ELF-1 (cell line): ENCODE measurements at regions not wholly inside any gene's neighbourhood (a gene's known extent, or its start where the extent isn't known, plus 50 kb on each side); places are given as distances from the start of the nearest gene placed in this dataset.

Experiments used
- DNase-seq: peaks from one replicate; pipeline ENCODE4 v3.0.0-alpha.2; 2016; ENCODE audit warnings: low read depth, low spot score

GRCh38 chr12:107891967-107892366 lies 117.5 kb downstream of the ASCL4 start:
- DNase-seq = no peak

DNA sequence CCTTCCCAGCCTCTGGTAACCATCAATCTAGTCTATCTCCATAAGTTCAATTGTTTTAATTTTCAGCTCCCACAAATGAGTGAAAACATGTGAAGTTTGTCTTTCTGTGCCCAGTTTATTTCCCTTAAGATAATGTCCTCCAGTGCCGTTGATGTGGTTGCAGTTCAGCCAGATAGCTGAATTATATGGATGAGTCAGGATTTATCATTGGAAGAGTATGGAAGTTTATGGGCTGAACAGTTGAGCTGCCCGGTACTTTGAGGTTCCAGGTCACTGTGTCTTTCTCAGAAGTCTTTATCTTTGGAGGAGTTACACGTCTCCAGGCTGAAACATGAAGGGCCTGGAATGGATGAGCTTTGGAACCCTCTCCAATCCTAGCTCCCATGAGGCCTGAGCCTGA lies 120.1 kb downstream of the ASCL4 start:
- no peak for DNase-seq

GRCh38 chr12:107895966-107896365 lies 121.5 kb downstream of the ASCL4 start:
- no peak for DNase-seq

DNA sequence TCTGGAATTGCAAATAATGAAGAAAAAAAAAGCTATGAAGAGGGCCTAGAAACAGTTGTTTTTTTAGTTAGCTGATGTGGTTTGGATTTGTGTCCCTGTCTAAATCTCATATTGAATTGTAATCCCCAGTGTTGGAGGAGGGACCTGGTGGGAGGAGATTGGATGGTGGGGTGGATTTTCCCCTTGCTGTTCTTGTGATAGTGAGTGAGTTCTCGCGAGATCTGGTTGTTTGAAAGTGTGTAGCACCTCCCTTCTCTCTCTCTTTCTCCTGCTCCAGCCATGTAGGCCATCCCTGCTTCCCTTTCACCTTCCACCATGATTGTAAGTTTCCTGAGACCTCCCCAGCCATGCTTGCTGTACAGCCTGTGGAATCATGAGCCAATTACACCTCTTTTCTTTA lies 126.1 kb downstream of the ASCL4 start:
- no peak for DNase-seq

DNA sequence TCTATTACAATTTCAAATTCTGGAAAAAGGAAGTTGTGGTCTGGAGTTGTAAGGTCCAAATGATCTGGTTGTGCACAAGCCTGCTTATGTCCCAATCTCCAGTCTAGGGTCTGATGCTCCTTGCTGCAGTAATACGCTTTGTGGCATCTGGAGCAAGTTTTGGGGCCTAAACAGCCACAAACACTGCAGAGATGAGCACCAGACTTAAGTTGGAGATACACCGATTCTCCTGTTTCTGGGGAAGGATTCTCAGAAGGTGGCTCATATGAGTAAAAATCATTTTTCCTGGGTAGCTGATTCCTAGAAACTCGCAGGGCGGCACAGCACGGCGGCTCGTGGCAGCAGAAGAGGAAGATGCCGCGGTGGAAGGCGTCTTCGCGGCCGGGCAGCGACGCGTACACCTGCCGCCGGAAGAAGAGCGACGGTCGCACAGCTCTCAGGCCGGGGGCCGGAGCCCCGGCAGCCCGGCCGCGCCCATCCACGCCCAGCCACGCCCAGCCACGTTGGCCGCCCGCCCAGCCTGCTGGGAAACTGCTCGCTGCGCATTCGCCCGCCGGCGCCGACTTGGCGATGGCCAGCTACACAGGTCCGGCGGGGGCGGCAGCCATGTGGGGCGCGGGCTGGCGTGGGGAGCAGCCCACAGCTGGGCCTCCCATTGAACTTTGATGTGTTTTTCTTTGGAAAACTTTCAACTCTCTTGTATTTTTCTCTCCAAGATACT lies 129.0 kb downstream of the ASCL4 start:
- DNase-seq = peak; percentile 77

GRCh38 chr12:107906707-107907106 lies 132.2 kb downstream of the ASCL4 start:
- DNase-seq = no peak

DNA sequence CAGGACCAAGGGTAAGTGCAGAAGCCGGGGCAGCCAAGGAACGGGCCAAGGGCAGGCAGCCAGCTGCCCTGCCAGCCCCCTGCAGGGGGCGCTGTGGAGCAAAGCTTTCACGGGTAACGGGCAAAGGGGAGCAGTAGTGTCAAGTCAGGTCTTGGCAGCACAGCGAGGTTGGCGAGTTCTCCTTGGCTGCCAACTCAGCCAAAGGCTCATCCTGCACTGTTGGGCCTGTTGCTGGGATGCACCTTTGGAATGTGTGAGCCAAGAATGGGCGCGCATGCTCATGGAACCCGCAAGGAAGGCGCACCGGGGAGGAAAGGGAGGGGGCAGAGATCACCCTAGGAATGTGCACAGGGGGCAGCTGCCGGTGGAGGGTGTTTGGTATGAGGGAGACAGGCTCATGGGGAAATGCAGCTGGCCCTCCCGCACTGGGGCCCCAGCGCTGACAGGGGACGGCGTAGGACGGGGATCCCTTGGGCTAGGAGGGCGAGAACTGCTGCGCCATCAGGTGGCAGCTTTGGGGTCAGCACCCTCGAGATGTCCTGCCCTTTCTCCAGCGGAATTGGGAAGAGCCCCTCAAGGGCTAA lies 138.0 kb downstream of the ASCL4 start:
- DNase-seq = peak; percentile 72

DNA sequence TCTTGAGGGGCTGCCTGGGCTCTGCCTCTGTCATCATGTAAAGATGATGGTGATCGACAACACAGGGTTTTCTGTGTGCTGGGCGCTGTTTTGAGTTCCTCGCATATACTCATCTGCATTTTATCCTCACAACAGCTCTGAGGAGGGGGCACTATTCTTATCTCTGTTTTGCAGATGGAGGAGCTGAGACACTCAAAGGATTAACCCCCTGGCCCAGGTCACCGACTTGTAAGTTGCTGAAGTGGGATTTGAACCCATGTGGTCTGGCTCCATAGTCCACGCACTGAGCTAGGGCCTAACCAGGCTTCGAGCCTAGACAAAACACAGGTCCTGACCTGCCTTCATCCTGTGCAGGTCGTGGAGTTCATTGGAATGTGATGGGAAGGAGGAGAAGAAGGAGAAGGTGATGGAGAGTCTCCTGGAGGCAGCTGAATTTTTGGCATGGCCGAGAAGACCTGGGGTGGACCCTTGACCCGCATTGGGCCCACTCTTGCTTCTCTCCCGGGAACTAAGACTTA lies 140.0 kb downstream of the ASCL4 start:
- no peak for DNase-seq

DNA sequence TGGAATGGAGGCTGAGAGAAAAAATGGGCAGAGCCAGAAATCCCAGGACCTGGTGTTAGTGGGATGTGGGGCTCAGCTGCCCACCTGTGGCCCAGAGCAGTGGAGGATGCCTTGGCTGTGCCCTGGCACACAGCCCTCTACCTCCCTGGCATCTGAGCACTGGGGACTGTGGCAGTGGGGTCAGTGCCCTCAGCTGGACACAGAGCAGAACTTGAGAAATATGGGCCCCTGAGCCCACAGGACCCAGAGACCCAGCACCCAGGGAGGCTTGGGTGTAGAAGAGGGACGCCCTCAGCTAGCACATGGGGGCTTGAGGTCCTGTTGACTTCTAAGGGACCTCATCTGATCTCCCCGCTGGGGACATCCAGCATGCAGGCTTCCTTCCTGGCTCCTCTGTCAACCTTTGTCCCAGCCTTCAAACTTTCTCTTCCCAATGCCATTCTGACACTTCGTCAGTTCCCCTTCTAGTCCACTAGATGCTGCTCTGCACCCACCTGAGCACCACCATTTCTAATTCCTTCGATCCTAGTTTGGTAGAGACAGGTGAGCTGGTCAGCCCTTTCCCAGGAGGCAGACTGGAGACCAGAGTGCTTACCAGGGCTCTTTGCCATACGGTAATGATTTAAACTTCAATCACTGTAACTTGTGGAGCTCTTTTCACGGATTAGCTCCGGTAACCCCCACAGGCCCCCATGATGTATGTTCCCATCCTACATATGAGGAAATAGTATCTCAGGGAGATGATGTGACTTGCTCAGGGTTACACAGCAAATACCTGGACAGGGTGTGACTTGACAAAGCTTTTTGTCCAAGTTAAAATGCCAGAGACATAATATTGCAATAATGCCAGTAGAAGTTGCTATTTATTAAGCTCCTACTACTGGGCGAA lies 143.7 kb downstream of the ASCL4 start:
- peak; percentile 35 for DNase-seq

GRCh38 chr12:107921062-107921461 lies 146.6 kb downstream of the ASCL4 start:
- DNase-seq = no peak

DNA sequence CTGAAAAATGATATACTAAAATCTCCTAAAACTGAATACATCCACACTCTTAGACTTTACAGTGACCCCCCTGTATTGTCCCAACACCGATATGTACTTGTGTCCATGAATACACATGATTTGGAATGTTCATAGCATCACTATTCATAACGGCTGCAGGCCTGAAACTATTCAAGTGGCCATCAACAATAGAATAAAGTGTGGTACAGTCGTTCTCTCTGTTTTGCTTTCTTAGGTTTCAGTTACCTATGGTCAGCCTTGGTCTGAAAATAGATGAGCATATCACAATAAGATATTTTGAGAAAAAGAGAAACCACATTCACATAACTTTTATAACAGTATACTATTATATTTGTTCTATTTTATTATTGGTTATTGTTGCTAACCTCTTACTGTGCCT lies 150.6 kb downstream of the ASCL4 start:
- DNase-seq = no peak

DNA sequence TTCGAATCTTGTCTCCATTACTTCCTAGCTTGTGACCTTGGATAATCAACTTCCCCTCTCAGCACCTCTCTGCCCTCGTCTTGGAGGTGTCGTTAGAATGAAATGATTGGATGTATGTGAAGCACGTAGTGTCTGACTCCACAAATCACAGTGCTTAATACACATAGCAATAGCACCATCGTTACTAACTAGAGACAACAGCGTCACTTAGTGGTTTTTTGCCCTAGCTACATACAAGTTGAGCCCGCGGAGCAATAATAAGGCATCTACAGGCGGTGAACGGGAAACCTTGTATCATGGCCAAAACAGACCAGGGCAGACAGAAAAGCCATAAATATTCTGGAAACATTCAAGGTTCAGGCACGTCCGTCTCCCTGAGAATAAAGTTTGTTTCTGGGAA lies 154.9 kb downstream of the ASCL4 start:
- DNase-seq = peak; percentile 16

DNA sequence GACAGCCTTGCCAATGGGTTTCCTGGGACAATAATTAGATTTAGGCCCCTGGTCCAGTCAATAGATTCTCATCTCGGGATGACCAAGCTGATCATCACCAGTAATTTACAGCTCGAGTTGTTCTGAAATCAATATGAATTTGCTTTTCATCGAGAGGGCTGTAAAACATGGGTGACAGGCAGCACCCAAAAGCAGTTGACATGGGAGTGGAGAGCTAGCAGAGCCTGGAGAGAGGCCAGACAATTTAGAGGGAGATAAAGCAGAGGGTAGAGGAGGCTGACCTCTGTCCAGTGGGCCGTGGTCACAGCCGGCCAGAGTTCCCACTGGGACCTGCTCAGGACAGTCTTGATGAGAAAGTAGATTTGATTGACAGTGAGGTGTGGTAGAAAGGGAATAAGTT lies 157.3 kb downstream of the ASCL4 start:
- no peak for DNase-seq

DNA sequence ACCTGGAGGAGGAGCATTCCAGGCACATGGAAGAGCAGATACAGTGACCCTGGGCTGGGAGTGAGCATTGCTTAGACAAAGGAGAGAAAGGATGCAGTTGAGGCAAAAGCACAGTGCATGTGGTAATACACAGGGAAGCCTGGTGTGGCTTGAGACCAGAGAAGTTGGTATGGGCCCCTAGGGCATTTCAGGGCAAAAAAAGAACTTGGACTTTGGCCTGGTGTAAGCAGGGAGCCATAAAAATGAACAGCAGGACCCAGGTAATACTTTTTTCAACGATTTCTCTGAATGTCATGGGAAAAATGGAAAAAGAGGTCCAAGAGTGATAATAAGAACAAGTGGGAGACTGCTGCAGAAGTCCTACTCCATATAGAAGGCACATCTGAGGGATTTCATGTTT lies 163.9 kb downstream of the ASCL4 start:
- no peak for DNase-seq

DNA sequence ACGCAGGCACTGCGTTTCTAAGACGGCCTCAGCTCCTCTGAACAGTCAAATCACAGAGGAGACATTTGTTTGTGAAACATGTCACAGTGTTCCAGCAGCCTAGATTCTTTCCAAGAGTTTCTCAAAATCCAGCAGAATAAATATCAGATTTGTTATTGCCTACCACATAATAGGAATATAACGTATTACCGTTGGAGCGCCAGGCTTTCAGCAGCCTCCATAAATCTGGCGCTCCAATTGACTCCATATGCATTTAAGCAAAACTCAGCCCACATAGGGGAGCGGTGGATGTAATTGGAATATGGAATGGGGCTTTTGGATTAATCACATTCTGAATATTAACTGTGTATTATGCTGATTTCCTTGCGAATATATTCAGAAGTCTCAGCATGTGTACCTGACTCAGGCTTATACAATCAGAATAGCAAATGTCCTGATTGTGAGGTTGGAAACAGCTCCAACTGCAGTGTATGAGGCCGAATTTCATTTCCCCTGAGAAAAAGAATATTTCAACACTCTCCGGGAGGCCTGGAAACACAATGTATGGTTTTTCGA lies 174.0 kb downstream of the ASCL4 start:
- no peak for DNase-seq

DNA sequence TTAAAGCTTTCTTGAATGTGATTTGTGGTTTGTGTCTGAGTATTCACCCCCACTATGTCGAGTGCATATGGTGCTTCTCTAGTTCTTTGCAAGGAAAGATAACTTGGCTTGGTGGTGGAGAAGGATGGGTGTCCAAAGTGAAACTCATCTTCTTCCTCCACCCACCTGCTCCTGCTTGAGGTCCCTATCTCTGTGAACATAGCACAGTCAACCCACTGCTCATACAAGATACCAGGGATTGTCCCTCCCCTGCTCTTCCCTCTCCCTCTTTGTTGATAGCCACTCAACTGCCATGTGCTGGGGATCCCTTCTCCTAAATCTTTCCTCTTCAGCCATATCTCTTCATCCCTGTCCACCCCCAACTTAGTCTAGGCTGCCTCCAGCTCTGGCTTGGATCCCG lies 176.5 kb downstream of the ASCL4 start:
- DNase-seq = no peak

- DNase-seq = peak; percentile 3
Measured at GRCh38 chr12:107955966-107956643, 173.0 kb upstream of the WSCD2 start.

DNA sequence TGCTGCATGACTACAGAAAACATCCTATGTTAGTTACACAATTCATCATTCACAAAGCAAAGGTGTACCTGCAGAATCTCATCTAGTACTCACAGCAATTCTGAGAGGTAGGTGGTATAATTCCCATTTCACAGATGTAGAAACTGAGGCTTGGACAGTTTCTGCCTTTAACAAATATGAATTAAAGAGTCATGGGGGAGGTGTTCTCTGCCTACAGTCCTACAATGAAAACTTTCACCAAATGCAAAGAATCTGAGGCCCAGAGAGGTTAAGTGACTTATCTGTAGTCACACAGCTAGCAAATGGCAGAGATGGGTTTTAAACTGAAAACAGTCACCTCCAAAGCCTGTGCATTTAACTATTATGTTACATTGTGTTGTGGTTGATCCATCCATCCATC lies 171.6 kb upstream of the WSCD2 start:
- no peak for DNase-seq

DNA sequence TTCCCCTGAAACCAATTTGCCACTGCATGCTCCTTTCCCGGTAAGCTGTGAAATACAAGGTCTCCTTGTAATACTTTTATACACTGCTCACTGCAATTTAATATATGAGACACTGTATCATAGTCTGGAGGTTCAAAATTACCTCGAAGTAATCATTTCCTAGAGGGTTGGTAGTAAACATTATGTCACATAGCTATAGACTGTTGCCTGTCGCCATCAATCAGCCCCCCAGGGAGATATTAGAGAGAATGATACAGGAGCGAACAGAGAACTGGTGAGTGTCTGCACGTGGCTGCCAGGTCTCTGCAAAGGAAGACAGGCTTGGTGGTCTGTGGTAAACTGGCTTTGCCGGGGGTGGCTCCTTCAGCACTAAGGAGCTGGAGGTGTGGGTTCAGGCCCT lies 165.5 kb upstream of the WSCD2 start:
- no peak for DNase-seq

DNA sequence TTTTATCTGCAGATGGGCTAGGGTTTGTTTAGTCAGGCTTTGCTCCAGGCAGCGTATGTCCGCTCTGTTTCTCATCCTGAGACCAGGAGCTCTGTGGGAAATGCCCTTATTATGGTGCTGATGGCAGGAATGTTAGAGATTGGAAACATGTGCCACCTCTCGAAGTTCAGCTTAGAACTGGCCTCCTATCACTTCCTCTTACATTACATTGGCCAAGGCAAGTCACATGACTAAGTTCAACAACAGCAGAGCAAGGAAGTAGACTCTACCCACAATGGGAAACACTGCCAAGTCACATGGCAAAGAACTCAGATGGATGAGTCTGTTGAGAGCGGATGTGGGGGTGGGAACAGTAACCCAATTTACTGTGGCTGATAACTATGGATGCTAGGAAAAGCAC lies 161.9 kb upstream of the WSCD2 start:
- no peak for DNase-seq

DNA sequence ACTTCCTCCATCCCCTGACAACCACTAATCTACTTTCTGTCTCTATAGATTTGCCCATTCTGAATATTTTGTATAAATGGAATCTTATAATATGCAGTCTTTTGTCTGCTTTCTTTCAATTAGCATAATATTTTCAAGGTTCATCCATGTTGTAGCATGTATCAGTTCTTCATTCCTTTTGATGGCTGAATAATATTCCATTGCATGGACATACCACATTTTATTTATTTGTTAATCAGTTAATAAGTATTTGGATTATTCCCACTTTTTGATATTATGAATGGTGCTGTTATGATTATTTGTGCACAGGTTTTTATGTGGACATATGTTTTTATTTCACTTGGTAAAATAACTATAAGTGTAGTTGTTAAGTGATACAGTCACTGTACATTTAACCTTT lies 155.1 kb upstream of the WSCD2 start:
- no peak for DNase-seq

DNA sequence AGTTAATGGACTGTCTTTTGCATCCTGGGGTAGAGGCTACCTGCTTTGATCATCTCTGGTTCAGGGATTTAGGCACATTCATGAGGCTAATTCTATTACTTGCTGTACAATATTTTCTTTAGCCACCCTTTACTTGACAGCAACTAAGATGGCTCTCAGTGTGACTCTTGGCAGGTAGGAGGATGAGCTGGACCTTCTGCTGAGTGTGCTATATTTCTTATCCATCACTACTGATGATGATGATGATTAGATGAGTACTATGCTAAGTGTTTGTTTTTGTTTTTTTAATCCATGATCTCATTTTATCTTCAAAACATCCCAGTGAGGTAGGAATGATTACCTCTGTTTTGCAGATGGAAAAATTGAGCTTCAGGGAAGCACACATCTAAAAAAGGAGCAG lies 152.8 kb upstream of the WSCD2 start:
- no peak for DNase-seq
